ENCODE measurements at regions not wholly inside any gene's neighbourhood (a gene's known extent, or its start where the extent isn't known, plus 50 kb on each side); places are given as distances from the start of the nearest gene placed in this dataset.

DNA sequence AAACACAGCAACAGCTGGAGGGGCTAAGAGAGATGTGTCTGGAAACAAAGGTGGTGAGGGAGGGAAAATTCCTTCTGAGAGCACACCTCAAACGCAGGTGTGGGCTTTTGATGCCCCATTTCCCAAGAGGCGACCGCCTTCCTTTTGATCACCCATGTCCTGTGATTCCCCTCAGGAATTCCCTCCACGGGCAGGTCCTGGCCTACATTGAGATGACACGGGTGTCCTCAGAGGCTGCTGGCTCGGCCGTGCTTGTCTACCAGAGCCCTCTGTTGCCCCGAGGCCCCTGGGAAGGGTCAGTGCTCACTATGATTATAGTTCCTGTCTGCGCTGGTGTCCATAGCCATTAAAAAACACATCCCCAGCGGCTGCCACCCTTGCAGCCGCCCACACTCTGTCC lies 242.6 kb downstream of the TFAP2C start:
- H3K9me3 ChIP-seq (ENCODE audit: low read length), result no peaks in the 10 kb centered on the region
- H3K9ac ChIP-seq (ENCODE audit: low read length), result no peak overlapping the region
- H3K27me3 ChIP-seq (ENCODE audit: insufficient read depth, low read depth, low read length), result no peaks in the 10 kb centered on the region
- no peaks in the 10 kb centered on the region for H3K79me2 ChIP-seq (replicated peaks; ENCODE audit: insufficient read depth, low read length)
- H3K4me3 ChIP-seq (ENCODE audit: low read length), result no peak overlapping the region
- no peaks in the 10 kb centered on the region for H3K36me3 ChIP-seq (ENCODE audit: insufficient read depth, low read length)
- no peak overlapping the region for H2AFZ ChIP-seq (ENCODE audit: low read depth, low read length)
- H3F3A ChIP-seq (ENCODE audit: insufficient read depth, low read length, poor library complexity, severe bottlenecking), result no peaks in the 10 kb centered on the region
- no peaks in the 10 kb centered on the region for H4K20me1 ChIP-seq (ENCODE audit: insufficient read depth)
- no peak for TF ChIP-seq EZH2 (IDR thresholded peaks at IDR 0.05; ENCODE audit: borderline replicate concordance, insufficient read depth, low read length, poor library complexity, severe bottlenecking)
- TF ChIP-seq EP300 (conservative IDR thresholded peaks at IDR 0.05; ENCODE audit: poor library complexity, severe bottlenecking), result no peak
- TF ChIP-seq, protein P1, sequence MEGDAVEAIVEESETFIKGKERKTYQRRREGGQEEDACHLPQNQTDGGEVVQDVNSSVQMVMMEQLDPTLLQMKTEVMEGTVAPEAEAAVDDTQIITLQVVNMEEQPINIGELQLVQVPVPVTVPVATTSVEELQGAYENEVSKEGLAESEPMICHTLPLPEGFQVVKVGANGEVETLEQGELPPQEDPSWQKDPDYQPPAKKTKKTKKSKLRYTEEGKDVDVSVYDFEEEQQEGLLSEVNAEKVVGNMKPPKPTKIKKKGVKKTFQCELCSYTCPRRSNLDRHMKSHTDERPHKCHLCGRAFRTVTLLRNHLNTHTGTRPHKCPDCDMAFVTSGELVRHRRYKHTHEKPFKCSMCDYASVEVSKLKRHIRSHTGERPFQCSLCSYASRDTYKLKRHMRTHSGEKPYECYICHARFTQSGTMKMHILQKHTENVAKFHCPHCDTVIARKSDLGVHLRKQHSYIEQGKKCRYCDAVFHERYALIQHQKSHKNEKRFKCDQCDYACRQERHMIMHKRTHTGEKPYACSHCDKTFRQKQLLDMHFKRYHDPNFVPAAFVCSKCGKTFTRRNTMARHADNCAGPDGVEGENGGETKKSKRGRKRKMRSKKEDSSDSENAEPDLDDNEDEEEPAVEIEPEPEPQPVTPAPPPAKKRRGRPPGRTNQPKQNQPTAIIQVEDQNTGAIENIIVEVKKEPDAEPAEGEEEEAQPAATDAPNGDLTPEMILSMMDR (IDR thresholded peaks at IDR 0.05; ENCODE audit: poor library complexity, severe bottlenecking), result no peak
- no peak for TF ChIP-seq POLR2AphosphoS5 (IDR thresholded peaks at IDR 0.05)
- TF ChIP-seq MXI1 (conservative IDR thresholded peaks at IDR 0.05; ENCODE audit: poor library complexity, severe bottlenecking), result no peak
- TF ChIP-seq, protein P2, sequence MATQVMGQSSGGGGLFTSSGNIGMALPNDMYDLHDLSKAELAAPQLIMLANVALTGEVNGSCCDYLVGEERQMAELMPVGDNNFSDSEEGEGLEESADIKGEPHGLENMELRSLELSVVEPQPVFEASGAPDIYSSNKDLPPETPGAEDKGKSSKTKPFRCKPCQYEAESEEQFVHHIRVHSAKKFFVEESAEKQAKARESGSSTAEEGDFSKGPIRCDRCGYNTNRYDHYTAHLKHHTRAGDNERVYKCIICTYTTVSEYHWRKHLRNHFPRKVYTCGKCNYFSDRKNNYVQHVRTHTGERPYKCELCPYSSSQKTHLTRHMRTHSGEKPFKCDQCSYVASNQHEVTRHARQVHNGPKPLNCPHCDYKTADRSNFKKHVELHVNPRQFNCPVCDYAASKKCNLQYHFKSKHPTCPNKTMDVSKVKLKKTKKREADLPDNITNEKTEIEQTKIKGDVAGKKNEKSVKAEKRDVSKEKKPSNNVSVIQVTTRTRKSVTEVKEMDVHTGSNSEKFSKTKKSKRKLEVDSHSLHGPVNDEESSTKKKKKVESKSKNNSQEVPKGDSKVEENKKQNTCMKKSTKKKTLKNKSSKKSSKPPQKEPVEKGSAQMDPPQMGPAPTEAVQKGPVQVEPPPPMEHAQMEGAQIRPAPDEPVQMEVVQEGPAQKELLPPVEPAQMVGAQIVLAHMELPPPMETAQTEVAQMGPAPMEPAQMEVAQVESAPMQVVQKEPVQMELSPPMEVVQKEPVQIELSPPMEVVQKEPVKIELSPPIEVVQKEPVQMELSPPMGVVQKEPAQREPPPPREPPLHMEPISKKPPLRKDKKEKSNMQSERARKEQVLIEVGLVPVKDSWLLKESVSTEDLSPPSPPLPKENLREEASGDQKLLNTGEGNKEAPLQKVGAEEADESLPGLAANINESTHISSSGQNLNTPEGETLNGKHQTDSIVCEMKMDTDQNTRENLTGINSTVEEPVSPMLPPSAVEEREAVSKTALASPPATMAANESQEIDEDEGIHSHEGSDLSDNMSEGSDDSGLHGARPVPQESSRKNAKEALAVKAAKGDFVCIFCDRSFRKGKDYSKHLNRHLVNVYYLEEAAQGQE (IDR thresholded peaks at IDR 0.05; ENCODE audit: borderline replicate concordance), result no peak
- TF ChIP-seq TAF1 (IDR thresholded peaks at IDR 0.05; ENCODE audit: low read depth), result no peak
- no peak for TF ChIP-seq SMC3 (conservative IDR thresholded peaks at IDR 0.05; ENCODE audit: poor library complexity)
- TF ChIP-seq RAD21 (conservative IDR thresholded peaks at IDR 0.05), result no peak
- H3K9me2 ChIP-seq (ENCODE audit: insufficient read depth, low read length), result no peaks in the 10 kb centered on the region
- H3K4me2 ChIP-seq (ENCODE audit: low read length), result no peak overlapping the region
- no peak overlapping the region for H3K27ac ChIP-seq (ENCODE audit: low read length)

DNA sequence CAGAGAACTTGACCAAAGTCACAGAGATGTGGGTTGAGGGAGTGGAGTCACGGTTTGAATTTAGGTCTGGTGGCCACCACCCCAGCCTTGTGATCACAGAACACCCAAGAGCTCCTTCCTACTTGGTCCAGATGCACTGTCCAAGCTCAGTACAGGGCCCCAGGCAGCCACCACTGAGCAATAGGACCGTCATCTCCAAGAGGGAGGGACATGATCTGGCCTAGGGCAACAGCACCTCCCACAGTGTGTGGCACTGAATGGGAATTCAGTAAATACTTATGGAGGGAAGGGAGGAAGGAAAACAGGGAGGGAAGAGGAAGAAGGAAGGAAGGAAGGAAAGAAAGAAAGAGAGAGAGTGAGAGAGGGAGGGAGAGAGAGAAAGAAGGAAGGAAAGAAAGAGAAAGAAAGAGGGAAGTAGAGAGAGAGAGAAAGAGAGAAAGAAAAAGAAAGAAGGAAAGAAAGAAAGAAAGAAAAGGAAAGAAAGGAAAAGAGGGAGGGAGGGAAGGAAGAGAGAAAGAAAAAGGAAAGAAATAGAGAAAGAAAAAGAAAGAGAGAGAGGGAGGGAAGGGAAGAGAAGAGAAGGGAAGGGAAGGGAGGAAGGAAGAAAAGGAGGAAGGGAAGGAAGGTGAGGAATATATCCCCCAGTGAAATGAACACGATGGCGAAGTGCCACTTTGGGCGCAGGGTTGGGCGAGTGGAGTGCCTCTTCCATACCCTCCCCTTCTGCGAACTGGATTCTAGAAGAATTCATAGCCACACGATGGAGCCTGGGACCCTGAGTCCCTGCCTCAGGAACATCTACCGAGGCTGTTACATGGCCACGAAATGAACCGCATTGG lies 243.7 kb downstream of the TFAP2C start:
- H3K4me3 ChIP-seq (ENCODE audit: low read length), result no peak overlapping the region
- H4K20me1 ChIP-seq (ENCODE audit: insufficient read depth), result no peaks in the 10 kb centered on the region
- no peak overlapping the region for H2AFZ ChIP-seq (ENCODE audit: low read depth, low read length)
- no peak overlapping the region for H3K9ac ChIP-seq (ENCODE audit: low read length)
- no peaks in the 10 kb centered on the region for H3K79me2 ChIP-seq (replicated peaks; ENCODE audit: insufficient read depth, low read length)
- TF ChIP-seq RAD21 (conservative IDR thresholded peaks at IDR 0.05), result no peak
- TF ChIP-seq SMC3 (conservative IDR thresholded peaks at IDR 0.05; ENCODE audit: poor library complexity), result no peak
- TF ChIP-seq EP300 (conservative IDR thresholded peaks at IDR 0.05; ENCODE audit: poor library complexity, severe bottlenecking), result no peak
- no peak for TF ChIP-seq POLR2AphosphoS5 (IDR thresholded peaks at IDR 0.05)
- TF ChIP-seq, protein P1 (IDR thresholded peaks at IDR 0.05; ENCODE audit: poor library complexity, severe bottlenecking), result no peak
- no peak for TF ChIP-seq TAF1 (IDR thresholded peaks at IDR 0.05; ENCODE audit: low read depth)
- TF ChIP-seq MXI1 (conservative IDR thresholded peaks at IDR 0.05; ENCODE audit: poor library complexity, severe bottlenecking), result no peak
- no peak for TF ChIP-seq EZH2 (IDR thresholded peaks at IDR 0.05; ENCODE audit: borderline replicate concordance, insufficient read depth, low read length, poor library complexity, severe bottlenecking)
- TF ChIP-seq, protein P2 (IDR thresholded peaks at IDR 0.05; ENCODE audit: borderline replicate concordance), result no peak
- no peaks in the 10 kb centered on the region for H3K27me3 ChIP-seq (ENCODE audit: insufficient read depth, low read depth, low read length)
- H3K9me3 ChIP-seq (ENCODE audit: low read length), result no peaks in the 10 kb centered on the region
- H3K4me2 ChIP-seq (ENCODE audit: low read length), result no peak overlapping the region
- no peaks in the 10 kb centered on the region for H3K9me2 ChIP-seq (ENCODE audit: insufficient read depth, low read length)
- H3K27ac ChIP-seq (ENCODE audit: low read length), result no peak overlapping the region
- H3K36me3 ChIP-seq (ENCODE audit: insufficient read depth, low read length), result no peaks in the 10 kb centered on the region
- H3F3A ChIP-seq (ENCODE audit: insufficient read depth, low read length, poor library complexity, severe bottlenecking), result no peaks in the 10 kb centered on the region
